Subcutaneous abdominal adipose tissue (tissue), 5 donors: ENCODE measurements at regions not wholly inside any gene's neighbourhood (a gene's known extent, or its start where the extent isn't known, plus 50 kb on each side); places are given as distances from the start of the nearest gene placed in this dataset.

Source experiments
- H3K27ac ChIP-seq: one replicate; pipeline ENCODE4 v1.7.0; 2013; ENCODE audit warnings: low read depth, mild to moderate bottlenecking, inconsistent platforms, low read length, moderate library complexity
- H3K27me3 ChIP-seq, 5 donors: one replicate each; pipeline ENCODE4 v1.7.0; 2013; ENCODE audit warnings: low read length in 5 of 5, inconsistent platforms in 1 of 5; ENCODE audit not compliant: control insufficient read depth in 5 of 5, insufficient read depth in 4 of 5
- H3K36me3 ChIP-seq, 5 donors: one replicate each; pipeline ENCODE4 v1.7.0; 2013; ENCODE audit warnings: low read length in 5 of 5; ENCODE audit not compliant: control insufficient read depth in 5 of 5, insufficient read depth in 5 of 5
- H3K4me1 ChIP-seq, 5 donors: one replicate each; pipeline ENCODE4 v1.7.0; 2013; ENCODE audit warnings: low read length in 5 of 5, mild to moderate bottlenecking in 3 of 5, moderate library complexity in 1 of 5; ENCODE audit not compliant: control insufficient read depth in 5 of 5, insufficient read depth in 5 of 5
- H3K4me3 ChIP-seq, 5 donors: one replicate each; pipeline ENCODE4 v1.7.0; 2013; ENCODE audit warnings: low read length in 5 of 5, low read depth in 1 of 5
- H3K9ac ChIP-seq, 5 donors: one replicate each; pipeline ENCODE4 v1.7.0; 2013; ENCODE audit warnings: low read length in 5 of 5, mild to moderate bottlenecking in 4 of 5, moderate library complexity in 3 of 5
- H3K9me3 ChIP-seq, 5 donors: one replicate each; pipeline ENCODE4 v1.7.0; 2013; ENCODE audit warnings: low read length in 5 of 5; ENCODE audit not compliant: control insufficient read depth in 5 of 5
- donor health status: healthy.
- donor health status: healthy.
- donor health status: healthy.
- donor health status: healthy.
- donor health status: healthy.

DNA sequence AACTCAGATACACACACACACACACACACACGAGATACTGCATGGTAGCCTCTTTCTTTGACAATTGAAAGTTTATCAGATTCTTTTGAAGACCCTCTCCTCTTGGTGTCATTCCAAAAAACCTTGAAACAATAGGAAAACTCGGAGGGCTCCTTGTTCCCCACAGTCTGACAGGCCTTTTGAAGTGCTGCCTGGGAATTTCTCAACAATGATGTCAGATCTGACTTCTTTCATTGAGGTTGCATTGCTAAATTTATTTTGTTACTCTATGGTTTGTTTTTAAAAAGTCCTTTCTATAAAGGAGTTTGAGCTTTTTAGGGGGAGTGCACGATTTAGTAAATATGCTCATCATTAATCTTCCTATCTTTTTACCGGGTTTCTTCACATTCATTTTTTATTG, 583.9 kb downstream of the SEMA5A start:
- peaks cover 0 to 5% (median 2%) of the 10 kb centered on the region in 5 donors for H3K9me3 ChIP-seq
- H3K27me3 ChIP-seq = no peaks in the 10 kb centered on the region
- no peak overlapping the region for H3K4me3 ChIP-seq
- no peaks in the 10 kb centered on the region for H3K36me3 ChIP-seq
- no peak overlapping the region for H3K9ac ChIP-seq
- no peak overlapping the region for H3K27ac ChIP-seq
- H3K4me1 ChIP-seq = no peaks in the 10 kb centered on the region

DNA sequence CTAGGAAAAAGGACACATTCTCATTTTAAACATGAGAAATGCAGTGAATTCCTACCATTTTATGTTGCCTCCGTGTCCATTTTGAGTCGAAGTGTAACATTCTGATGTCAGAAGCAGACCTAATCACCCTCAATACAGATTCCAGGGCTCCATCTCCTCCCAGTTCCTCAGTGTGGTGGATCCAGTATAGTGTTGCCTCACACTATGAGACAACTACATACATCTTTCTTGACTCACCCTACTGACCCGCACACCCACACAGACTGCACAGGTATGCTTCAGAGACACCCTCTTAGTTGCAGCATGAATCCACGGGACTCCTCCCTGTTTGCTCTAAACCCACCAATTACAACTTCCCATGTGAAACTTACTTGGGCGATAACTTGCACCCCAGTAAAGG, 564.9 kb downstream of the SEMA5A start:
- no peaks in the 10 kb centered on the region for H3K36me3 ChIP-seq
- no peaks in the 10 kb centered on the region for H3K27me3 ChIP-seq
- no peak overlapping the region for H3K27ac ChIP-seq
- H3K4me1 ChIP-seq = no peaks in the 10 kb centered on the region
- H3K9ac ChIP-seq = no peak overlapping the region
- H3K9me3 ChIP-seq = no peaks in the 10 kb centered on the region
- H3K4me3 ChIP-seq = no peak overlapping the region

DNA sequence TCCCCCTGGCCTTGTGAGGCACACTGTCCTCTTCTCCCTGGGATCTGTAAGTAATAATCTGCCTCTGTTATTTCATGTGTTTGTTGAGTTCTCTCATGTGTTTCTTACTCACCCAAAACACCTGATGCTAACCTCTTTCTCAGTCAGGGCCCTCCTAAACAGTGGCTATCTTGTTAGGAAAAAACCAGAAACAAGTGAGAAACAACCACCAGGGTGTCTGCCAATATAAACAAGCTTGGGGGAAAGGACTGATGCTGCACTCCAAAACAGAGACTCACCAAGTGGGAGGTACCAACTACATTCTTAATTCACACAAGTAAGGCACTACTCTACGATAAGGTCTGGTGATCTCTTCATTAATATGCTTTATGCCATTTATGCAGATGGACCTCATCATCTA, 564.4 kb downstream of the SEMA5A start:
- Histone ChIP-seq H3K4me1 (no peaks in the 10 kb centered on the region), H3K36me3 (no peaks in the 10 kb centered on the region)

DNA sequence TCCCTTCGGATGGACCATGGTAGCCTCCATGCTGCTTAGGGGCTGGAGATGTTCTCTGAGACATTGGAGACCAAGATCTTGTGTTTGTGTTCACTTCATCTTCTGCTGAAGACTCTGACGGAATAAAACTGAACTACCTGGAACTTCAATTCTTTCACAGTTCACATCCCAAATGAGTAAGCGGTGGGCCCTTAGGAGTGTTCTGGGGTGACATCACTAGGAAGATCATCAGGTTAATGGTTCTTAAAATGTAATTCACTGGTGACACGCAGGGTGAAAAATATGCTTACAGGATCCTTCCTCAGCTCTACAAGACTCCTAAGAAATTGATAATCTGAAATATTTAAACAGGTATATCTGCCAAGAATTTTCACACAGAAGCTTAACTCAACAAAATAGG, 561.5 kb downstream of the SEMA5A start:
- Histone ChIP-seq H3K4me1 (no peaks in the 10 kb centered on the region), H3K27me3 (no peaks in the 10 kb centered on the region)

More for the DNA sequence above, 564.4 kb downstream of the SEMA5A start:
- H3K4me3 ChIP-seq = no peak overlapping the region
- no peaks in the 10 kb centered on the region for H3K9me3 ChIP-seq
- no peak overlapping the region for H3K9ac ChIP-seq
- no peak overlapping the region for H3K27ac ChIP-seq
- H3K27me3 ChIP-seq = no peaks in the 10 kb centered on the region

More for the DNA sequence above, 561.5 kb downstream of the SEMA5A start:
- H3K9ac ChIP-seq = no peak overlapping the region
- no peak overlapping the region for H3K4me3 ChIP-seq
- H3K27ac ChIP-seq = no peak overlapping the region
- H3K36me3 ChIP-seq = no peaks in the 10 kb centered on the region
- H3K9me3 ChIP-seq = peaks cover 0 to 4% (median 0%) of the 10 kb centered on the region in 5 donors
